ENCODE measurements at regions not wholly inside any gene's neighbourhood (a gene's known extent, or its start where the extent isn't known, plus 50 kb on each side); places are given as distances from the start of the nearest gene placed in this dataset.
A peak's percentile ranks its signal among the peaks of the same experiment; 100 is the strongest.
"Not testable (repeated sequence)": the region's sequence is repeated elsewhere in the genome, so short reads cannot be mapped to it uniquely, and the experiment has no call there.

GRCh38 chr3:96330795-96331194 lies 483.6 kb upstream of the EPHA6 start:
- DNase-seq: no peak

DNA sequence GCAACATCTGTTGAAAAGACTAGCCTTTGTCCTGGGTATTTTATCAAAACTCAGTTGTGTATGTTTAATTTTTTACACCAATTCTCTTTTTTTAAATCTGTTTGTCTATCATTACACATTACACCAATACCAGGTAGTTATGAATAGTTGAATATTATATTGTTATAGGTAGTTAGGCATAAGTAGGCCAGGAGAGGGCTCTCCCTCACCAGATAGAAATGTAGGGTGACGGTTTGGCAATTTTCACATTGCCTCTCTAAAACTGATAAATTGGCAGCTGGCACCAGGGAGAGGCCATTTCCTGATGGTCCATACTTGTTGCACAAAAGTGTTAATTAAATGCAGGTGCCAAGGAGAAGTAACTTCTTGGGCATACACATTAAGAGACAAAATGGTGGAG lies 483.1 kb upstream of the EPHA6 start:
- peak; percentile 14 for DNase-seq

GRCh38 chr3:96334779-96335178 lies 479.6 kb upstream of the EPHA6 start:
- no peak for DNase-seq

DNA sequence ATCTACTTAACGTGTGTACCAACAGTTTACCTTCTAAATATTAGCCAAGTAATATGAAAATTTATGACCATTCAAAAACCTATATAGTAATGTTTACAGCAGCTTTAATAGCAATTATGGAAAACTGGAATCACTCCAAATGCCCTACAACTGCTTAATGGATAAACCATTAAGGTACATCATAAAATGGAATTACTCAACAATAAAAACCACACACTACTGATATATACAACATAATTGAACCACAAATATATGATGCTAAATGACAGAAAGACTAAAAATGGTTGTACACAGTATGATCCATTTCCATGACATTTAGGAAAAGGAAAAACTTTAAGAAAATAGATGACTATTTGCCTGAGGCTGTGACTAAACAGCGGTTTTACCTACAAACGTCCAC lies 467.1 kb upstream of the EPHA6 start:
- no peak for DNase-seq

GRCh38 chr3:96351598-96351997 lies 462.8 kb upstream of the EPHA6 start:
- not testable (repeated sequence) for DNase-seq

- no peak for DNase-seq
These were observed 460.3 kb upstream of the EPHA6 start for GRCh38 chr3:96354106-96354505.

DNA sequence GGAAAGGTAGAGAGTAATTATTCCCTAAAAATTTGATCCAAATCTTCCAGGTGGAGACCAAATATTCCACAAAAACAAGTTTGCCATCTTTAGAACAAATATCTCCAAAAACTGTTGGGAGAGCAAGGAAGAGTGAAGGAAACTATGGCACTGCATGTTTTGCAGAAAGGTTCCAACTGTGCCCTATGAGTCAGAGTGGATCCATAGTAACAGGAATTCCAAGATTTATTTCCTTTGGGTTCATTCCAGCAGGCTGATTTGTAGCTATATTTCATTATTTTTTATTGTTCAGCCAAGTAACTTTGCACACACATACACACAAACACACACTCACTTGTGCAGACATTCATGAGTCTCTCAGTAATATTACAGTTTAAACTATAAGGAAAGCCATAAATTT lies 459.7 kb upstream of the EPHA6 start:
- no peak for DNase-seq

DNA sequence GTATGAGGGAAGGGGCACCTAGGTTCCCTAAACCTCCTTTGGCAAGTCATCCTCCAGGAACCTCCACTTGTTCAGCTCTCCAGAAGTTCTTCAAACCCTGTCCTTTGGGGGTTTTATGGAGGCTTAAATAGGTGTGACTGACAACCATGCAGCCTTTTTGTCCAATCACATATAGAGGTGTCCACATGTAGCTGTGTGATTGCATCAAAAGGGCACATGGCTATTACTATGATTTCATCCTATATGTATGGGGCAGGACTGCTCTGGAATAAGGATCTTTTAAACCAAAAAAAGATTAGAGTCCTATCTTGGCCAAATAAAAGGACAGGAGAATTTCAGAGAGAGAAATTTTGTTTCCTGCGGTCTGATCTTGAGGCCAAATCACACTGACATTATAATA lies 453.2 kb upstream of the EPHA6 start:
- DNase-seq: no peak

DNA sequence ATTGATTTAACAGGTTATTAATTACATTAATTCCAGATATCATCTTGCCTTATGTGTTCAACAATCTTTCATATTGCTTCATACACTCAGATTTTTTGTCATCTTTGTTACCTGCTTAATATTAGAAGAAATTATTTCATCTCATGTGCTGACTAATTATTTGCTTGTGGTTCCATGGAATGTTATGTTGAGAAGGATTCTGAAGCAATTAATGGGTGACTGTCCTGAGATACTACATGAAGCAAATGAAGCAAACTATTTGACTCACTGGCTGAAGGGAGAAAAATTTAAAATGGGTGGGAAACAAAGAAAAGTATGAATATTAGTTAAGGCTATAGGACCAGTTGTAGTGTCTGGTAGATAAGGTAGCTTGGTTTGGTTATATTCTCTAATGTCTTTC lies 443.8 kb upstream of the EPHA6 start:
- no peak for DNase-seq

DNA sequence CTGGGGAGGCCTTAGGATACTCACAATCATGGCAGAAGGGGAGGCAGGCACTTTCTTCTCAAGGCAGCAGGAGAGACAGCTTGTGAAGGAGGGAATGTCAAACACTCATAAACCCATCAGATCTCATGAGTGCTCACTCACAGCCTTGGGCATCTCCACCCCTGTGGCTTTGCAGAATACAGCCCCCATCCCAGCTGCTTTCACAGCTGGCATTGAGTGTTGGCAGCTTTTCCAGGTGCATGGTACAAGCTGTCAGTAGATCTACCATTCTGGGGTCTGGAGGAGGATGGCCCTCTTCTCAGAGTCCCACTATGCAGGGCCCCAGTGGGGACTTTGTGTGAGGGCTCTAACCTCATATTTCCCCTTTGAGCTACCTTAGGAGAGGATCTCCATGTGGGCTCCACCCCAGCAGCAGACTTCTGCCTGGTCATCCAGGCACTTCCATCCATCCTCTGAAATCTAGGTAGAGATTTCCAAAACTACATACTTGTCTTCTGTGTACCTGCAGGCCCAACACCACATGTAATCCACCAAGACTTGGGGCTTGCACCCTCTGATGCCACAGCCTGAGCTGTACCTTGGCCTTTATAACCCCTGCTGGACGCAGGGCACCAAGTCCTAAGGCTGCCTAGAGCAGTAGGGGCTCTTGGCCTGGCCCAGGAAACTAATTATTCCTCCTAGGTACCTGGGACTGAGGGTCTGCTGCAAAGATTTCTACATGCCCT lies 404.2 kb upstream of the EPHA6 start:
- DNase-seq: no peak

GRCh38 chr3:96416549-96417255 lies 397.7 kb upstream of the EPHA6 start:
- no peak for DNase-seq

DNA sequence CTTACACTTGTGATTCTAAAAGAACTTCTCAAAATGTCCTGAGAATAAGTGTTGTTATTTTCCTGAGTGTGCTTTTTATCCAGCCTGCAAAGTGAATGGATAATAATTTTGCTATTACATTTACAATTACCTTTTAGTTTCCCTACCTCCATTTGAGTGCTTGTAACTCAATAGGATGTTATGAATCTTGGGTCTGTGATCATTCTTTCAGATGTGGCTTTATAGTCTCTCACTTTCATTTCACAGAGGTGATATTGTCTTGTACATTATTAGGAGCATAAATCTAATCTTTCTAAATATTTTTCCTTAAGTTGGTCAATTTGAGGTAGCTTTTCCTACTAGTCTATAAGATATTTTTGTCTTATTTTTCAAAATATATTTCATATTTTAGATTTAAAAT lies 386.3 kb upstream of the EPHA6 start:
- DNase-seq: no peak

- DNase-seq: no peak
These were observed 384.3 kb upstream of the EPHA6 start for GRCh38 chr3:96430079-96430478.

DNA sequence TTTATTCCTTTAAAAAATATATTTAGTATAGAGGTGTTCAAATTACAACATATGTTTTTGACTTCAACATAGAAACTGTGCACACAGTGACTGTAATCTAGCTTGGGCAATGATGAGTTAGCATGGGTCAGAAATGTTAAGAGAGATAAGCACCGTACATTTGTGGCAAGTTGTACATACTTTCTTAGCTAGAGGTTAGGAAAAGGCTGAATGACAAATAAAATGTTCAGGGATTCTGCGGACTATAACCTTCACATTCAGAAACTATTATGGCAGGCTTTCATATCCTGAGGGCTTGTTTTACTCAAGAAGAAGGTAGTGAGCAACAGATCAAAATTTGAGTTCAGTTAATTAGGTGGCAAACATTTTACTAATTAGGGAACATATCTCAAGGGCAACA lies 379.7 kb upstream of the EPHA6 start:
- no peak for DNase-seq

- no peak for DNase-seq
These were observed 365.0 kb upstream of the EPHA6 start for GRCh38 chr3:96449346-96449745.

GRCh38 chr3:96449803-96450202 lies 364.6 kb upstream of the EPHA6 start:
- DNase-seq: peak; percentile 59

- no peak for DNase-seq
These were observed 363.7 kb upstream of the EPHA6 start for GRCh38 chr3:96450699-96451098.

GRCh38 chr3:96465521-96465920 lies 348.9 kb upstream of the EPHA6 start:
- no peak for DNase-seq

DNA sequence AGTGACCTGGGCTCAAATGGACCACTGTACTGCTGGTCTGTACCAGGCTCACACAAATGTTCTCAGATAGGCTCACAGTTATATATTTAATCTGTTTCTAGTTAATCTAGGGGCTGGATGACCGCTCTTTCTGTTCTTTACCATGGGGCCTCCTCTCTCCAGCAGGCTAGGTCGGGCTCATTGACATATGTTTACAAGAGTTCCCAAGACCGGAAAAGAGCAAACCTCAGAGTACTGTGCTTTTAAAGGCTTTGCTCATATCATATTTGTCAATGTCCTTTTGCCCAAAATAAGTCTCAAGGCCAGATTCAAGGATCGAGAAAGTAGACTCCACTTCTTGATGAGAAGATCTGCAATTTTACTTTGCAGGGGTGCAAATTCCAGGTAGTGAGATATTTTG lies 348.0 kb upstream of the EPHA6 start:
- no peak for DNase-seq

GRCh38 chr3:96467639-96468038 lies 346.8 kb upstream of the EPHA6 start:
- no peak for DNase-seq

- DNase-seq: no peak
These were observed 335.9 kb upstream of the EPHA6 start for GRCh38 chr3:96478496-96478895.

GRCh38 chr3:96480881-96481280 lies 333.5 kb upstream of the EPHA6 start:
- no peak for DNase-seq

DNA sequence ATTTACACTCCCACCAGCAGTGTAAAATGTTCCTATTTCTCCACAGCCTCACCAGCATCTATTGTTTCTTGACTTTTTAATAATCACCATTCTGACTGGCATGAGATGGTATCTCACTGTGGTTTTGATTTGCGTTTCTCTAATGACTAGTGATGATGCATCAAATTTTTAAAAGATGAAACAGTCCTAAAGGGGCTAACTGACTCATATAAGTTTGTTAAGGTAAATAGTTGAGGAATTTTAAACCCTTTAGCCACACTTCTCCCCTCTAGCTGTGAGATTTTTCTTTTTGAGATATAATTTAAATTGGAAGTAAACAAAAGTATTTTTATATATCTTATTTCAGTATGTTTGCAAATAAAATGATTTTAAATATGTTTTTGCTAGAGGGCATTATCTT lies 331.2 kb upstream of the EPHA6 start:
- DNase-seq: not testable (repeated sequence)

- DNase-seq: no peak
These were observed 330.6 kb upstream of the EPHA6 start for GRCh38 chr3:96483781-96484180.

DNA sequence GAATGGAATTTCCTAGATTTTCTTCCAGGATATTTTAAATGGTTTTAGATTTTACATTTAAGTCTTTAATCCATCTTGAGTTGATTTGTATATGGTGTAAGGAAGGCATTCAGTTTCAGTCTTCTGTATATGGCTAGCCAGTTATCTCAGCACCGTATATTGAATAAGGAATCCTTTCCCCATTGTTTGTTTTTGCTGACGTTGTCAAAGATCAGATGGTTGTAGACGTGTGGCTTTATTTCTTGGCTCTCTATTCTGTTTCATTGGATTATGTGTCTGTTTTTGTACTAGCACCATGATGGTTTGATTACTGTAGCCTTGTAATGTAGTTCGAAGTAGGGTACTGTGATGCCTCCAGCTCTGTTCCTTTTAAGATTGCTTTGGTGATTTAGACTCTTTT lies 325.7 kb upstream of the EPHA6 start:
- DNase-seq: no peak
